B cell (primary cell): ENCODE measurements at regions not wholly inside any gene's neighbourhood (a gene's known extent, or its start where the extent isn't known, plus 50 kb on each side); places are given as distances from the start of the nearest gene placed in this dataset.

Source experiments
- EZH2 ChIP-seq: IDR thresholded peaks from 2 replicates; pipeline ENCODE4 v1.6.1; 2012; ENCODE audit warnings: borderline replicate concordance, low read depth, mild to moderate bottlenecking, moderate library complexity, low read length; ENCODE audit not compliant: insufficient read depth, poor library complexity, severe bottlenecking
- TF ChIP-seq, protein P1 (sequence below): fragments of 200-600 bp; IDR thresholded peaks from one replicate; pipeline ENCODE4 v1.8.0; 2022; ENCODE audit warnings: antibody characterized with exemption, mild to moderate bottlenecking

- TF ChIP-seq, protein P1, sequence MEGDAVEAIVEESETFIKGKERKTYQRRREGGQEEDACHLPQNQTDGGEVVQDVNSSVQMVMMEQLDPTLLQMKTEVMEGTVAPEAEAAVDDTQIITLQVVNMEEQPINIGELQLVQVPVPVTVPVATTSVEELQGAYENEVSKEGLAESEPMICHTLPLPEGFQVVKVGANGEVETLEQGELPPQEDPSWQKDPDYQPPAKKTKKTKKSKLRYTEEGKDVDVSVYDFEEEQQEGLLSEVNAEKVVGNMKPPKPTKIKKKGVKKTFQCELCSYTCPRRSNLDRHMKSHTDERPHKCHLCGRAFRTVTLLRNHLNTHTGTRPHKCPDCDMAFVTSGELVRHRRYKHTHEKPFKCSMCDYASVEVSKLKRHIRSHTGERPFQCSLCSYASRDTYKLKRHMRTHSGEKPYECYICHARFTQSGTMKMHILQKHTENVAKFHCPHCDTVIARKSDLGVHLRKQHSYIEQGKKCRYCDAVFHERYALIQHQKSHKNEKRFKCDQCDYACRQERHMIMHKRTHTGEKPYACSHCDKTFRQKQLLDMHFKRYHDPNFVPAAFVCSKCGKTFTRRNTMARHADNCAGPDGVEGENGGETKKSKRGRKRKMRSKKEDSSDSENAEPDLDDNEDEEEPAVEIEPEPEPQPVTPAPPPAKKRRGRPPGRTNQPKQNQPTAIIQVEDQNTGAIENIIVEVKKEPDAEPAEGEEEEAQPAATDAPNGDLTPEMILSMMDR = no peak
- TF ChIP-seq EZH2 = no peak
These were observed 363.0 kb upstream of the IL12A start for GRCh38 chr3:159625594-159625993.
